ENCODE measurements at regions not wholly inside any gene's neighbourhood (a gene's known extent, or its start where the extent isn't known, plus 50 kb on each side); places are given as distances from the start of the nearest gene placed in this dataset.

- DNase-seq (ENCODE audit: low read depth, low spot score) = no peak
These were observed 1075.7 kb downstream of the AMY1C start for GRCh38 chr1:104825401-104825800.

GRCh38 chr1:104830534-104830933 lies 1080.8 kb downstream of the AMY1C start:
- no peak for DNase-seq (ENCODE audit: low read depth, low spot score)

- DNase-seq (ENCODE audit: low read depth, low spot score) = no peak
These were observed 1102.5 kb downstream of the AMY1C start for GRCh38 chr1:104852151-104852550.

- no peak for DNase-seq (ENCODE audit: low read depth, low spot score)
These were observed 1103.6 kb downstream of the AMY1C start for GRCh38 chr1:104853276-104853675.

GRCh38 chr1:104854529-104854928 lies 1104.8 kb downstream of the AMY1C start:
- DNase-seq (ENCODE audit: low read depth, low spot score) = no peak

- DNase-seq (ENCODE audit: low read depth, low spot score) = no peak
These were observed 1105.9 kb downstream of the AMY1C start for GRCh38 chr1:104855550-104855949.

- DNase-seq (ENCODE audit: low read depth, low spot score) = no peak
These were observed 1106.4 kb downstream of the AMY1C start for GRCh38 chr1:104856091-104856490.

- no peak for DNase-seq (ENCODE audit: low read depth, low spot score)
These were observed 1106.8 kb downstream of the AMY1C start for GRCh38 chr1:104856518-104856917.

- no peak for DNase-seq (ENCODE audit: low read depth, low spot score)
These were observed 1119.1 kb downstream of the AMY1C start for GRCh38 chr1:104868794-104869193.

- DNase-seq (ENCODE audit: low read depth, low spot score) = no peak
These were observed 1124.3 kb downstream of the AMY1C start for GRCh38 chr1:104874044-104874443.

- no peak for DNase-seq (ENCODE audit: low read depth, low spot score)
These were observed 1128.7 kb downstream of the AMY1C start for GRCh38 chr1:104878203-104878909.

GRCh38 chr1:104884939-104885338 lies 1135.2 kb downstream of the AMY1C start:
- DNase-seq (ENCODE audit: low read depth, low spot score) = no peak

- DNase-seq (ENCODE audit: low read depth, low spot score) = no peak
These were observed 1155.6 kb downstream of the AMY1C start for GRCh38 chr1:104905322-104905721.

GRCh38 chr1:104906141-104906540 lies 1156.4 kb downstream of the AMY1C start:
- DNase-seq (ENCODE audit: low read depth, low spot score) = no peak

GRCh38 chr1:104919188-104919587 lies 1169.5 kb downstream of the AMY1C start:
- no peak for DNase-seq (ENCODE audit: low read depth, low spot score)

- DNase-seq (ENCODE audit: low read depth, low spot score) = no peak
These were observed 1171.8 kb downstream of the AMY1C start for GRCh38 chr1:104921525-104921924.

- DNase-seq (ENCODE audit: low read depth, low spot score) = no peak
These were observed 1173.4 kb downstream of the AMY1C start for GRCh38 chr1:104923075-104923474.

- DNase-seq (ENCODE audit: low read depth, low spot score) = no peak
These were observed 1179.6 kb downstream of the AMY1C start for GRCh38 chr1:104929280-104929679.

- no peak for DNase-seq (ENCODE audit: low read depth, low spot score)
These were observed 1182.6 kb downstream of the AMY1C start for GRCh38 chr1:104932030-104932915.

GRCh38 chr1:104932949-104933679 lies 1183.4 kb downstream of the AMY1C start:
- DNase-seq (ENCODE audit: low read depth, low spot score) = no peak

- no peak for DNase-seq (ENCODE audit: low read depth, low spot score)
These were observed 1184.1 kb downstream of the AMY1C start for GRCh38 chr1:104933846-104934245.

- DNase-seq (ENCODE audit: low read depth, low spot score) = no peak
These were observed 1195.7 kb downstream of the AMY1C start for GRCh38 chr1:104945406-104945805.
